ENCODE measurements at regions not wholly inside any gene's neighbourhood (a gene's known extent, or its start where the extent isn't known, plus 50 kb on each side); places are given as distances from the start of the nearest gene placed in this dataset.

GRCh38 chr4:77348815-77349214 is 191.8 kb downstream of the CCNG2 start:
- TF ChIP-seq, protein P1, sequence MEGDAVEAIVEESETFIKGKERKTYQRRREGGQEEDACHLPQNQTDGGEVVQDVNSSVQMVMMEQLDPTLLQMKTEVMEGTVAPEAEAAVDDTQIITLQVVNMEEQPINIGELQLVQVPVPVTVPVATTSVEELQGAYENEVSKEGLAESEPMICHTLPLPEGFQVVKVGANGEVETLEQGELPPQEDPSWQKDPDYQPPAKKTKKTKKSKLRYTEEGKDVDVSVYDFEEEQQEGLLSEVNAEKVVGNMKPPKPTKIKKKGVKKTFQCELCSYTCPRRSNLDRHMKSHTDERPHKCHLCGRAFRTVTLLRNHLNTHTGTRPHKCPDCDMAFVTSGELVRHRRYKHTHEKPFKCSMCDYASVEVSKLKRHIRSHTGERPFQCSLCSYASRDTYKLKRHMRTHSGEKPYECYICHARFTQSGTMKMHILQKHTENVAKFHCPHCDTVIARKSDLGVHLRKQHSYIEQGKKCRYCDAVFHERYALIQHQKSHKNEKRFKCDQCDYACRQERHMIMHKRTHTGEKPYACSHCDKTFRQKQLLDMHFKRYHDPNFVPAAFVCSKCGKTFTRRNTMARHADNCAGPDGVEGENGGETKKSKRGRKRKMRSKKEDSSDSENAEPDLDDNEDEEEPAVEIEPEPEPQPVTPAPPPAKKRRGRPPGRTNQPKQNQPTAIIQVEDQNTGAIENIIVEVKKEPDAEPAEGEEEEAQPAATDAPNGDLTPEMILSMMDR (conservative IDR thresholded peaks at IDR 0.05; ENCODE audit: low read length): no peak
- no peak for TF ChIP-seq EZH2phosphoT487 (IDR thresholded peaks at IDR 0.05; ENCODE audit: borderline replicate concordance, low read depth, low read length)

All from OCI-LY7 (cell line).